HG03095 (cell line): ENCODE measurements at regions not wholly inside any gene's neighbourhood (a gene's known extent, or its start where the extent isn't known, plus 50 kb on each side); places are given as distances from the start of the nearest gene placed in this dataset.

Source experiments
- ATAC-seq: cut with Tn5 transposase; IDR thresholded peaks from one replicate; pipeline ENCODE4 v1.9.1; 2021; ENCODE audit warnings: moderate library complexity; ENCODE audit not compliant: unreplicated experiment

DNA sequence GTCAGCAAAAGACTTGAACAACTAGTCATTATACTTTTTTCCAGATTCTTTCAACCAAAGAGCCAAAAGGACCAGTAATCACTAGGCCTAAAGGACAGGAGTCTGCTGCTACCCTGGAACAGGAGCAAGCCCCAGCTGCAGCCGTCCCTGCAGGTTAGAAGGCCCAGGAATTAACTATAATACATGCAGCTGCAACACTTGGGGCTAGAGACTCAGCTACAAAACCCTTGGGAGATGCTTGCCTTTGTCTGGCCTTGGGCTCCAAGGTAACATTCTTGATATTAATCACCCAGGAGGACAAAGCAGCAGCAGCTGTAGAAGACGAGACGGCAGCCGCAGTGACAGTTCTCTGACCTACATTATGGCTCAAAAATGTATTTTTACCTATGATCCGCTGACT is 841.2 kb upstream of the ADGRL4 start:
- ATAC-seq, result no peak

DNA sequence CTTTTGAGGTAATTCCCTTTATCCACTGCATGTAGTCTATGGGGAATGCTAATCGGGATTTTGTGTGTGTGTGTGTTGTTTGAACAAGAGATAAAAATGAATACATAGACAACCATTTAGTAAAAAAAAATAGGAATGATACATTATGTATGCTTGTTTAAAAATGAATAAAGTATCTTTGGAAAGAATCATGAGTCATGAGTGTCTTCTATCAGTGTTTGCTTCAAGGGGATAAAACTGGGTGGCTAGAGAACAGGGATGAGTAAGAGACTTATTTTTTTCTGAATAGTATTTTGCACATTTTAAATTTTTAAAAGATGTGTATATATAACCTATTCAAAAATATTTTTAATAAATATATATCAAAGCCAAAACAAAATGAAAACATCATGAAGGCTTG is 839.4 kb upstream of the ADGRL4 start:
- ATAC-seq, result no peak

DNA sequence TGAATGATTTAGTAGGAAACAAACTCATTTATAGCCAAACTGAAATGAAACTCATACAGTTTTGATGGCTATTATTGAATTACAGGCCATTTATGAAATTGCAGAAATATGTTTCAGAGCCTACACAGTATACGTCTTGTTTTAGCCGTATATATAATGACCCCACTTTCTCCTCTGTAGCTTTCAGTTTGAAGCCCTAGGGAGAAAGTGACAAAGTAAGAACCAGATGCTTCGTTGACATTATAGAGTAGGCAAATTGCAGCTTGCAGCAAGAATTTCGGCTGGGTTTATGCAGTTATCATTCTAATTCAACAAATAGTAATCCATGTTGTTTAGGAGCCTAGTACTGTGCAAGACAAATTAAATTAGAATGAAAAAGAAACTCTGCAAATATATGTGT is 836.3 kb upstream of the ADGRL4 start:
- ATAC-seq, result no peak

DNA sequence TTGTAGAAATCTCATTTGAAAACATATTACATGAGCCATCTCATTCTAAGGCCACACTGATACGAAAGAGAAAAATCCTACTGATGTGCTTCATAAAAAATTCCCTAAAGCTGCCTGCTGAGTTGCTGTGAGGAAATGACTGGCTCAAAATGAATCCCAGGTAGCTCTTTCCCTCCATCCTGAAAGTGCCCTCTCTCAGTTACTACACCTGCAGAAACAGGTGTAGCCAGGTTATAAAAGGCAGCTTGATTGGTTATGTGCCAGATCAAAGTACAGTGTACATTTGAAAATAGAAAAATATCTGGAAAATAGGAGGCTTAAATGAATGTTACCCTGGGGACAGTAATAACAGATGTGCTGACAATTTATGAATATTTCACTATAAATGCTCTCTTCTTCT is 833.4 kb upstream of the ADGRL4 start:
- ATAC-seq, result no peak

DNA sequence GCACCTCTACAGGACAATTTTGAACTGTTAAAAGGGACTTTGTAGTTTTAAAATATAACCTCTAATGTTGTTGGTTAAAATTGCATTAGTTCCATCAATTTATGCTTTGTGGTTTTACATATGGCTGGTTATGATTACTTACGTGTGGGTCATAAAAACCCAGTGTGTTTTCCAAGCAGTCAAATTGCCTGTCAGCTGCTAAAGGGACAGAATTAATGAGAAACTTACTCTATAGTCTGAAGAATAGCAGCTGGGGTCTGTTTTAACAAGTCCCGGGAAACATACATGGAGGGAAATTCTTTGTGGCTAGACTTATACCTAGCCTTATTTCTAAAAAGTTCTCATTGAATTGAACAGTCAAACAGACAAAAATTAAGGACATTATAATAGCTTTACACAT is 820.9 kb upstream of the ADGRL4 start:
- no peak for ATAC-seq

DNA sequence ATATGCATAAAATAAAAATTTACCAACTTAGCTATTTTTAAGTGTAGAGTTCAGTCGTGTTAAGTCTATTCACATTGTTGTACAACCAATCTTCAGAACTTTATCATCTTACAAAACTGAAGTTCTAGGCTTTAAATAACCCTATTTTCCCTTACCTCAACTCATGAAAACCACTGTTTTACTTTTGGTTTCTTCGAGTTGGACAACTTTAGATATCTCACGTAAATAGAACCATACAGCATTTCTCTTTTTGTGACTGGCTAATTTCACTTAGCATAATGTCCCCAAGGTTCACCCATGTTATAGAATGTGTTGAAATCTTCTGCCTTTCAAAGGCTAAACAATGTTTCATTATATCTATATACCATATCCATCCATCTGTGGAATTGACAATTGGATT is 819.0 kb upstream of the ADGRL4 start:
- no peak for ATAC-seq

DNA sequence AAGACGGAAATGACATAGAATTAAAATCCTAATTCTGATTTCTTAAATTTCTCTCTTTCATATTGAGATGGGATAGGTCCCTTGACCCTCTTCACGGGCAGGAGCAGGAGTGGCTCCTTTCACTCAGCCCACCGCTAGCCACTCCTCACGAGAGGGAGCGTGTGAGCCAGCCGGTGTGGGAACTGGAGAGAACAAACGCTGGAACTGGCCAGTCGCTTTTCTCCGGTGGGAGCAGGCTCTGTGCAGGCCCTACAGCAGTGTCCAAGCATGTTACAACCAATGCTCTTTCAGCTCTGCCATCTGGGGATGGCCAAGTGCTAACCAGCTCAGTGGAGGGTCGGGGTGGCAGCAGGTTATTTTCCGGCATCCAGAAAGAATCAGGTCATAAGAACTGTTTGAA is 815.5 kb upstream of the ADGRL4 start:
- ATAC-seq, result no peak

DNA sequence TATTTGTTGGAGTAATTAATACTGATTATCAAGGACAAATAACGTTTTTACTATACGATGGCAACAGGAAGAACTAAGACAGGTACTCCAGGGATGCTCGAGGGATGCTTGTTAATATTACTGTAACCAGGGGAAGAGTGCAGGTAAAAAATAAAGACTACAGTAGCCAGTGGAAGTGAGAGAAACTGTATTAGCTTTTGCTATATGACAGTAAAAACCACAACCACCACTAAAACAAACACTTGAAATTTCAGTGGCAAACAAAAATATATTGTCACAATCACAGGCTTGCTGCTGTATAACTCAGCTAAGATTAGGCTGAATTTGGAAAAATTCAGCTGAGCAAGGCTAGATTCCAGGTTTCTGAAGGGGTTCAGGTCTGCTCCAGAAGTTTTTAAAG is 812.6 kb upstream of the ADGRL4 start:
- ATAC-seq, result no peak

DNA sequence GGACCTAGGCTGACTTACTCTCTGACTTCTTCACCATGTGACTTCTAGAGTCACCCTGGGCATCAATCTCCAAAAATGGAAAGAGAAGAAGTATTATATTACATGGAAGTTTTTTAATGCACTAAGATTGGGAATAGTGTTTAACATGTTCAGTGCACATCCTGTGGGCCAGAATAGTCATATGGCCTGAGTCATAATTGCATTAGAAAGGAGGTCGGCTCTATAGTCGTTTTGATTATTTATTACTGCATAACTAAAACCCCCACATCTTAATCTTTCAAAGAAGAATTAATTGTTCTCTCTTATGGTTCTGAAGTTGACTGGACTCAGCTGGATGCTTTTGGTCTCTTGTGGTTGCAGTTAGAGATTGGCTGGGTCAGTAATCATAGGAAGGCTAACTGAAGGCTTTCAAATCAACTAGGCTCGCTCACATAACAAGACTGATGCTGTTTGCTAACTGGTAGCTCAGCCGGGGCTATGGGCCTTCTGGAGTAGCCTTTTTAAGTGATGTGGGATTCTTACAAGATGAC is 810.6 kb upstream of the ADGRL4 start:
- no peak for ATAC-seq

DNA sequence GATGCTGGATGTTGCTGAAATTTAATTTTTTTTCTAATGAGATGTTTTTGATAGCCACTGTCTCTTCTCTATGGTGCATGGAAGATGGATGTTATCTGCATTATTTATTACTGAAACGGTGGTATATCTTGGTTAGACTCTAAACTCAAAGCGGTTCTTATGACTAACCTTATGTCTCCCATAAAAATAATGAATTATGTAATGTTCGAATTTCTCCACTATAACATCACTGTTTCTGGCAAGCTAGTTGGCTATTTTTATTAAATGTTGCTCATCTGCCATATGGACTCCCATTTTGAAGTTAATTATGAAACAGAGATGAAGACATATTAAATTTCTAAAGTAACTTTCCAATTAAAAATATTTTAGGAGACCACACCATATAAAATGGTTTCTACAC is 808.6 kb upstream of the ADGRL4 start:
- ATAC-seq, result no peak

DNA sequence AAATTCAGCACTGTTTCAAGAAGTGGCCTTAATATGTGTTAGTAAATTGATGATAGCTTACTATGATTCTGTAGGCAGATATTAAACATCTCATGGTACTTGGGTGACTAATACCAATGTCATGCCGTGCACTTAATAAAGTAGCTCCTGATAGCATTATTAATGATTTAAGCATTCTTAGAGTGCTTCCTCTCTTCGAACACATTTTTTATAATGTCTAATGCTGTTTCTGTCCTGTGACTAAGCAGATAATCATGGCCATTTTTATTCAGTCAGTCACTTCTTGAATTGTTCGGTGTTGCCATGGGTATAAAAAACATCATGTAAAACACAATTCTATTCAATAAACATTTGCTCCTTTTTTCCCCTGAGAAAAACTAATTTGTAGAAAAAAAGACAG is 804.6 kb upstream of the ADGRL4 start:
- ATAC-seq, result no peak

DNA sequence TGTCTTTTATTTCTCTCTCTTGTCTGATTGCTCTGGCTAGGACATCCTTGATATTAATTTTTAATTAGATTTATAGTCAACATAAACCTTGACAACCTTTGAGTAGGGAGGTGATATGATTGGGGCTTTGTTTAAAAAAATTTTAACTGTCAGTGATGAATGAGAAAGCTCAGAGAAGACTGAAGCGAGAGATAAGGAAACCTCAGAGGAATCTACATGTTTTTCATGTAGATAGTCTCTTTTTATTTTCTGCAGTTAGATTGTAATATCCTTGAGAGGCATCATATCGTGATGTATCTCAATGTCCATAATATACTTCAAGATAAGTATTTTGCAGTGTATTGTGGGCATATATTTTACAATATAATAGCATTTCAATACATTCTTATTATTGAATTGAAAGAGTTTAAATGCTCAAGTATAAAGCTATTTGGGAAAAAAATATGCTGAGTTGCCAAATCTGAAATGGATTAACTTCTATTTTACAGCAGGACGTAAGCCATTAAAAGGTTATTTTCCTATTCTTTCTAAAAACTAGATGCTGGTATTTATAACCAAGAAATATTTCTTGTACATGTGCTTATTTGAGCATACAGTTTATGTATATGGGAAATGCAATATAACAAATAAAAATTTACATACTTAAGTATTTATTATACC is 802.4 kb upstream of the ADGRL4 start:
- ATAC-seq, result no peak

DNA sequence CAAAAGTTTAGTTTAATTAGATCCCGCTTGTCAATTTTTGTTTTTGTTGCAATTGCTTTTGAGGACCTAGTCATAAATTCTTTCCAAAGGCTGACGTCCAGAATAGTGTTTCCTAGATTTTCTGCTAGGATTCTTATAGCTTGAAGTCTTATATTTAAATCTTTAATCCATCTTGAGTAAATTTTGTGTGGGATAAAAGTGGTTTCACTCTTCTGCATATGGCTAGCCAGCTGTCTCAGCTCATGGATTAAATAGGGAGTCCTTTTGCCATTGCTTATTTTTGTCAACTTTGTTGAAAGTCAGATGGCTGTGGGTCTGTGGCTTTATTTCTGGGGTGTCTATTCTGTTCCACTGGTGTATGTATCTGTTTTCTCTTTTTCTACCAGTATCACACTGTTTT is 801.3 kb upstream of the ADGRL4 start:
- ATAC-seq, result no peak

DNA sequence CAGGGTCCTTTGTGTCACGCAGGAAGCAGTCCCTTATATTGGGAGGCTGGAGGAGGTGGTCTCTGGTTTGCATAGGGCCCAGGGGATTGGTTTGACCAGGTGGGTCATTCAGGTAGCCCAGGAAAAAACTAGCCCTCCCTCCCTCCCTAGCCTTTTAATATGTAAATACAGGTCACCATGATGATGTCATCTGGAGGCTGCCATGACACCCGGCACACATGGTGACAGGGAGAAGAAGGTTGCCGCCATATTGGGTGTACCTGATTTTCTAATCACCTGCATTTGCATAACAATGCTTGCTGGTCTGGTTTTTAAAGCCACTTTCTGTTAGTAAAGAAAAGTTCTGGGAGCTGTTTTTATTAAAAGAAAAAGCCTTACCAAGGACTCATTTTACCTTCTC is 791.0 kb upstream of the ADGRL4 start:
- ATAC-seq, result no peak

DNA sequence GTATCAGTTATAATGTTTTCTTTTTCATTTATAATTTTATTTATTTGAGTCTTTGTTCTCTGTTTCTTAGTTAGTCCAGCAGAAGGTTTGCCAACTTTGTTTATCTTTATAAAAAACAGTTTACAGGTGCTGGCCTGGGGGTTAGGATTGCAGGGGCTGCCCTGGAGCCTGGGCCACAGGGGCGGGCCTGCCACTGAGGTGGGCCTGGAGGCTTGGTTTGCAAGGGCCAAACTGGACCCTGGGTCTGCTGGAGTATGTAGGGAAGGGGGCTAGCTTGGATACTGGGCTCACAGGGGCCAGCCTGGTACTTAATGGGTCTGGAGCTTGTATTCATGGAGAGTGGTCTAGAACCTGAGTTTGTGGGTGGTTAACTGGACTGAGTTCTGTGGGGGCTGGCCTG is 789.9 kb upstream of the ADGRL4 start:
- no peak for ATAC-seq

DNA sequence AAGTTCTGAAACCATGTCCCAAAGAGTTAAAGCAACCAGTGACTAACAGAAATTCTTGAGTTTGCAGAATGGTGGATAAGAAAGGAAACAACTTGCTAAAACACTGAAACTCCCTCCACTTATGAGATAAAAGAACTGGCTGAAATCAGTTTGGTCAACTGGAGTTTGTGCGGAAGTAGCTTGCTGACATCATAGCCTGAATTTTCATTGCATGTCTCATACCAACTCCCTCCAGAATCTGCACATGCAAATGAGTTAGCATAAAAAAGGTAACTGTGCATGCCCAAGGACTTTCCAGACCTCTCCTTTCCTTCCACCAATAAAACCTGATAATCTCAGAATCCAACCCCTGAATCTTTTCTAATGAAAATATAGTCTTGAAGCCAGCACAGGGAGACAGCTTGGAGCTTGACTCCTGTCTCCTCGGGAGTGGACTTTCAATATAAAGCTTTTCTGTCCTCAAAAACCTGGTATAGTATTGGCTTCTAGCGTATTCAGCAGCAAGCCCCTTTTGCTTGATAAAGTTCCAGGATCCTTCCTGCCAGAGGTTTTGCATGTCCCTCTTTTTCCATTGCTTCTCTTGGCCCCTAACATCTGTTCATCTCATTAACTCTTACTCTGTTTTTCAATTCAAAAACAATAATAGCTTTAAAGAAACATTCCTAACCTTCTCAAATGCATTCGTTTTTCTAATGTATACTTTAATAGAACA is 785.8 kb upstream of the ADGRL4 start:
- no peak for ATAC-seq

DNA sequence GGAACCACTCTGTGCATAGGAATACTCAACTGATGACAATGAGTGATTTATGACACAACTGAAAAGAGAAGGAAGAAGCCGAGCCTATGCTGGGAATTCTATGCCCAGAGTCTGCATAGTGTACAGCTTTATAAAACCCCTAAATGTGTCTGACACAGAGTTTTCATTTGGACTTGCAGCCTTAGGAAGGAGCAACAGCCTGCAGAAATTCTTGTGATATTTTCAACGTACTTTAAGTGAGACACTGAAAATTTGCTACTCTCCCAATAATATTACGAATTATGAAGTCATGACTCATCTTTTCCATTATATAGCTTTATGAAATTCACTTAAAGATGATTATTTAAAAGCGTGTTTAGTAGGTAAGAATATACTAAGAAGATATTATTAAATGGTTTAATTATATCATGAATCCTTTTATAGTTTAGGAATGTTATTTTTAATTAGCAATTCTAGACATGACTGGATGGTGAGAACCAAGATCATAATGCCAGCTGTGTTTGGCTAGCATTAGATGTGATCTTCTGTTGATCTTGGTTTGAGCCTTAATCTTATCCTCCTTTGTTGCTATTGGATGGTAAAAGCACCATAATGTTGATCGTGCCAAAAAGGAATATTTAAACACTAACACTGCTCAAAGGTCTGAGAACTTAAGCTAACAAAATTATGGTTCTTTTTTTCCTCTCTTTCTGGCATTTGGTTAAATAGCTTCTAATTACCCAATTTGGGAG is 785.1 kb upstream of the ADGRL4 start:
- ATAC-seq, result no peak

DNA sequence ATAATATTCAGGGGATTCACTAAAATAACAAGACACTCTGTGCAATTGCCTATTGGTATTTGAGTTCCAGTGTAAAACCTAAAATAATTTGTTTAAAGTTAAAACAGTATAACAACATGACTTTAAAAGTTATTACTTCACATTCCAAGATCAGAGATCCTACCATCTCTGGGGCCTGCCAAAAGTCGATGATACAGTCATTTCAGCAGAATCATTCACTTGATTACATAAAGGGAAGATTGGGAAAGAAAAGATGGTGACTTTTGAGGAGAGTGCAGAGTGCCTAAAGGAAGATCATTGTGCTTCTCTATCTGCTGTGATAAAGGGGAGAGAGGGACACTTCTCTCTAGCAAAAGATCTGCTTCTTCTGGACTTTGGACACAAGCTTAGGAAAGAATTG is 784.4 kb upstream of the ADGRL4 start:
- no peak for ATAC-seq

DNA sequence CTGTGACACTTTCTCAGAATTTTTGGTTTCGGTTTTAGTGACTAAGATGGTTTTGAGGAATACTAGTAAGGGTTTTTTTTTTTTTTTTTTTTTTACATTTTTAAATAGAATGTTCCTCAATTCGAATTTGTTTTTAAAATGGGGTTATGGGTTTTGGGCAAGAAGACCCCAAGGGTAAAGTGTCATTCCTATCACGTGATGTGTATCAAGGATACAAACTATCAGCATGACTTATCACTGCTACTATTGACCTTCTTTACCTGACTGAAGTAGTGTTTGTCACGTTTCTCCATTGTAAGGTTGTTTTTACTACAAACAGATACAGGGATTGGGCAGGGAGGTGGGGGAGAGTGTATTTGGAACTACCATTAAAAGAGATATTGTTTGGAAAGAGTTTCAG is 781.1 kb upstream of the ADGRL4 start:
- no peak for ATAC-seq

DNA sequence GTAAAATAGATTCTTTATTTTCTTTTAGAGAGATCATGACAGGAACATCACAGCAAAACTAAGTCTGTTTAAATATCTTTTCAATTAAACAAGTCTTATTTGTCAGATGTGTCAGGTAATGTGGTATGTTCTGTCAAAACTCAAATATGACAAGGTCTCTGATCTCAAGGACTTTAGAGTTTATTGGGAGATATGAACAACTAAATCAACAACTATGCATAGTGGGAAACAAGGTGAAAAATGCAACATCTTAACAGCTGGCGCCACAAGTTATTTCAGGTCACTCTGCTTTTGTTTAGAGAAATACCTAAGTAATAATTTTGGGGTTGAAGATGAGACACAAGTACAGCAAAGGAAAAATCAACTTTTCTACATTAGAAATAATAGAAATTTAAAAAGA is 779.4 kb upstream of the ADGRL4 start:
- ATAC-seq, result no peak

DNA sequence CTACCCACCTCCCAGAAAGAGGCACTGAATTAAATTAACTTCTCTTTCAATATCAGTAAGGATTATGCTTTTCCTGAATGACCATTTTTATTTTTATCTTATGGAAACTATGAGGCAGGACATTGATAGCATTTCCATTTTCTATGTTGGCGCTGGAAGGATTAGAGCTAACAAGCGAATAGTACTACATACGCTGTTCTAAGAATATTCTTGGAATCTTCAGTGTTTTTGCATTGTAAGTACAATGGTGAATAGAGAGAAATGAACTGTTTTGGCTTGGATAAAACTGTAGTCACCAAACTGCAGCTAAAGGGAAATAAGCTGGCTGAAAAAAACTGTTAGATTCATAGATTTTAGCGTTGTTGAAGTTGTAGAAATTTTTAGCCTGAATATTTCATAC is 779.0 kb upstream of the ADGRL4 start:
- ATAC-seq, result no peak

DNA sequence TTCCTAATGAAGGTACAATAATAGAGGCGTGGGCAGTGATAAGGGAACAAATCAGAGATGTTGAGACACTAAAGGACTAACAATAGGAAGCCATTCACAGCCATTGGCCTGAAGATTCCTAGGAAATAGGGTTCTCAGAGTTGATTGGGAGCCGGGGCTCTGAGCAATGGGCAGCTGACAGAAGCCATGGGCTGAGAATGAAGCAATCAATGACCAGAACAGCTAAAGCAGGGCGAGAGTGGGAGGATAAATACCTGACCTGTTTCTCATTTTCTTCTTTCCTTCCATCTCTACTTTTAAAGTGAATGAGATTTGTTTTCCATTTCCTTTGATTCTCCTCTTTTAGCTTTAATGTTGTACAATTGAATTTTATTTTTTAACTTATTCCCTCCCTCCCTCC is 774.7 kb upstream of the ADGRL4 start:
- no peak for ATAC-seq
